ENCODE measurements at regions not wholly inside any gene's neighbourhood (a gene's known extent, or its start where the extent isn't known, plus 50 kb on each side); places are given as distances from the start of the nearest gene placed in this dataset.

- intact Hi-C loops (cut with DNase I) = no loop called here
- Histone ChIP-seq H3K4me3 (ENCODE audit: low read length in 3 of 3) (no peak overlapping the region), H3K27me3 (ENCODE audit: control insufficient read depth, insufficient read depth, low read length) (no peaks in the 10 kb centered on the region), H3K36me3 (ENCODE audit: control insufficient read depth in 2 of 3, insufficient read depth in 3 of 3, low read length in 3 of 3) (no peaks in the 10 kb centered on the region), H3K9me3 (ENCODE audit: control insufficient read depth in 2 of 3, insufficient read depth in 1 of 3, low read length in 3 of 3) (no peaks in the 10 kb centered on the region), H3K4me1 (ENCODE audit: control insufficient read depth in 2 of 3, insufficient read depth in 2 of 3, low read depth in 1 of 3, low read length in 3 of 3) (no peaks in the 10 kb centered on the region), H3K27ac (ENCODE audit: low read depth in 2 of 2, low read length in 2 of 2) (no peak overlapping the region), H3K9ac (ENCODE audit: low read length in 3 of 3) (no peak overlapping the region)
- FAIRE-seq (no peak), DNase-seq (peak in 1 of 5 donors; percentile 27)
- TF ChIP-seq, protein P1, sequence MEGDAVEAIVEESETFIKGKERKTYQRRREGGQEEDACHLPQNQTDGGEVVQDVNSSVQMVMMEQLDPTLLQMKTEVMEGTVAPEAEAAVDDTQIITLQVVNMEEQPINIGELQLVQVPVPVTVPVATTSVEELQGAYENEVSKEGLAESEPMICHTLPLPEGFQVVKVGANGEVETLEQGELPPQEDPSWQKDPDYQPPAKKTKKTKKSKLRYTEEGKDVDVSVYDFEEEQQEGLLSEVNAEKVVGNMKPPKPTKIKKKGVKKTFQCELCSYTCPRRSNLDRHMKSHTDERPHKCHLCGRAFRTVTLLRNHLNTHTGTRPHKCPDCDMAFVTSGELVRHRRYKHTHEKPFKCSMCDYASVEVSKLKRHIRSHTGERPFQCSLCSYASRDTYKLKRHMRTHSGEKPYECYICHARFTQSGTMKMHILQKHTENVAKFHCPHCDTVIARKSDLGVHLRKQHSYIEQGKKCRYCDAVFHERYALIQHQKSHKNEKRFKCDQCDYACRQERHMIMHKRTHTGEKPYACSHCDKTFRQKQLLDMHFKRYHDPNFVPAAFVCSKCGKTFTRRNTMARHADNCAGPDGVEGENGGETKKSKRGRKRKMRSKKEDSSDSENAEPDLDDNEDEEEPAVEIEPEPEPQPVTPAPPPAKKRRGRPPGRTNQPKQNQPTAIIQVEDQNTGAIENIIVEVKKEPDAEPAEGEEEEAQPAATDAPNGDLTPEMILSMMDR (IDR thresholded peaks at IDR 0.05; ENCODE audit: borderline replicate concordance, extremely low read depth, insufficient read depth) = no peak
These were observed 94.5 kb upstream of the GALNTL6 start for GRCh38 chr4:171718665-171719064.

- no peaks in the 10 kb centered on the region for H3K9me3 ChIP-seq (ENCODE audit: control insufficient read depth in 2 of 3, insufficient read depth in 1 of 3, low read length in 3 of 3)
- H3K4me3 ChIP-seq (ENCODE audit: low read length in 3 of 3) = no peak overlapping the region
- TF ChIP-seq, protein P1 (IDR thresholded peaks at IDR 0.05; ENCODE audit: borderline replicate concordance, extremely low read depth, insufficient read depth) = no peak
- intact Hi-C loops (cut with DNase I) = no loop called here
- no peak for DNase-seq
- no peak overlapping the region for H3K9ac ChIP-seq (ENCODE audit: low read length in 3 of 3)
- H3K27ac ChIP-seq (ENCODE audit: low read depth in 2 of 2, low read length in 2 of 2) = no peak overlapping the region
- no peaks in the 10 kb centered on the region for H3K36me3 ChIP-seq (ENCODE audit: control insufficient read depth in 2 of 3, insufficient read depth in 3 of 3, low read length in 3 of 3)
- FAIRE-seq = no peak
- no peaks in the 10 kb centered on the region for H3K27me3 ChIP-seq (ENCODE audit: control insufficient read depth, insufficient read depth, low read length)
- H3K4me1 ChIP-seq (ENCODE audit: control insufficient read depth in 2 of 3, insufficient read depth in 2 of 3, low read depth in 1 of 3, low read length in 3 of 3) = no peaks in the 10 kb centered on the region
These were observed 95.1 kb upstream of the GALNTL6 start for GRCh38 chr4:171718069-171718468.

- no peak for FAIRE-seq
- intact Hi-C loops (cut with DNase I) = no loop called here
- H3K27me3 ChIP-seq (ENCODE audit: control insufficient read depth, insufficient read depth, low read length) = no peaks in the 10 kb centered on the region
- no peaks in the 10 kb centered on the region for H3K9me3 ChIP-seq (ENCODE audit: control insufficient read depth in 2 of 3, insufficient read depth in 1 of 3, low read length in 3 of 3)
- H3K4me1 ChIP-seq (ENCODE audit: control insufficient read depth in 2 of 3, insufficient read depth in 2 of 3, low read depth in 1 of 3, low read length in 3 of 3) = no peaks in the 10 kb centered on the region
- TF ChIP-seq, protein P1 (IDR thresholded peaks at IDR 0.05; ENCODE audit: borderline replicate concordance, extremely low read depth, insufficient read depth) = no peak
- H3K27ac ChIP-seq (ENCODE audit: low read depth in 2 of 2, low read length in 2 of 2) = no peak overlapping the region
- no peak overlapping the region for H3K9ac ChIP-seq (ENCODE audit: low read length in 3 of 3)
- no peak overlapping the region for H3K4me3 ChIP-seq (ENCODE audit: low read length in 3 of 3)
- H3K36me3 ChIP-seq (ENCODE audit: control insufficient read depth in 2 of 3, insufficient read depth in 3 of 3, low read length in 3 of 3) = no peaks in the 10 kb centered on the region
- no peak for DNase-seq
These were observed 95.9 kb upstream of the GALNTL6 start for GRCh38 chr4:171717231-171717741.

GRCh38 chr4:171715973-171716372, 97.2 kb upstream of the GALNTL6 start:
- Histone ChIP-seq H3K9ac (ENCODE audit: low read length in 3 of 3) (no peak overlapping the region), H3K36me3 (ENCODE audit: control insufficient read depth in 2 of 3, insufficient read depth in 3 of 3, low read length in 3 of 3) (no peaks in the 10 kb centered on the region), H3K4me1 (ENCODE audit: control insufficient read depth in 2 of 3, insufficient read depth in 2 of 3, low read depth in 1 of 3, low read length in 3 of 3) (no peaks in the 10 kb centered on the region), H3K27me3 (ENCODE audit: control insufficient read depth, insufficient read depth, low read length) (no peaks in the 10 kb centered on the region), H3K9me3 (ENCODE audit: control insufficient read depth in 2 of 3, insufficient read depth in 1 of 3, low read length in 3 of 3) (no peaks in the 10 kb centered on the region), H3K27ac (ENCODE audit: low read depth in 2 of 2, low read length in 2 of 2) (no peak overlapping the region), H3K4me3 (ENCODE audit: low read length in 3 of 3) (no peak overlapping the region)
- intact Hi-C loops (cut with DNase I) = no loop called here
- peak in 1 of 5 donors; percentile 29 for DNase-seq
- FAIRE-seq = no peak
- TF ChIP-seq, protein P1 (IDR thresholded peaks at IDR 0.05; ENCODE audit: borderline replicate concordance, extremely low read depth, insufficient read depth) = no peak

All from kidney (tissue), 13 donors.